ENCODE measurements at regions not wholly inside any gene's neighbourhood (a gene's known extent, or its start where the extent isn't known, plus 50 kb on each side); places are given as distances from the start of the nearest gene placed in this dataset.

GRCh38 chrX:109928596-109929335, 74.1 kb upstream of the TMEM164 start:
- DNase-seq (ENCODE audit: low read depth in 2 of 2) = no peak

- DNase-seq (ENCODE audit: low read depth in 2 of 2) = no peak
Measured at GRCh38 chrX:109931677-109932076, 71.2 kb upstream of the TMEM164 start.

- DNase-seq (ENCODE audit: low read depth in 2 of 2) = no peak
Measured at GRCh38 chrX:109934434-109934833, 68.5 kb upstream of the TMEM164 start.

- DNase-seq (ENCODE audit: low read depth in 2 of 2) = no peak
Measured at GRCh38 chrX:109934935-109935334, 68.0 kb upstream of the TMEM164 start.

GRCh38 chrX:109936114-109936513, 66.8 kb upstream of the TMEM164 start:
- DNase-seq (ENCODE audit: low read depth in 2 of 2) = no peak

GRCh38 chrX:109936598-109936997, 66.3 kb upstream of the TMEM164 start:
- no peak for DNase-seq (ENCODE audit: low read depth in 2 of 2)

- DNase-seq (ENCODE audit: low read depth in 2 of 2) = no peak
Measured at GRCh38 chrX:109939498-109939897, 63.4 kb upstream of the TMEM164 start.

GRCh38 chrX:109940411-109940810, 62.5 kb upstream of the TMEM164 start:
- DNase-seq (ENCODE audit: low read depth in 2 of 2) = no peak

GRCh38 chrX:109943092-109943739, 59.7 kb upstream of the TMEM164 start:
- no peak for DNase-seq (ENCODE audit: low read depth in 2 of 2)

- no peak for DNase-seq (ENCODE audit: low read depth in 2 of 2)
Measured at GRCh38 chrX:109943740-109944092, 59.2 kb upstream of the TMEM164 start.

- no peak for DNase-seq (ENCODE audit: low read depth in 2 of 2)
Measured at GRCh38 chrX:109952050-109952449, 50.9 kb upstream of the TMEM164 start.

GRCh38 chrX:109952985-109953905, 49.7 kb upstream of the TMEM164 start:
- DNase-seq (ENCODE audit: low read depth in 2 of 2) = no peak
